CD14-positive monocyte (primary cell): ENCODE measurements at regions not wholly inside any gene's neighbourhood (a gene's known extent, or its start where the extent isn't known, plus 50 kb on each side); places are given as distances from the start of the nearest gene placed in this dataset.

Experiments used
- DNase-seq, 3 donors: peaks; one replicate each; pipeline ENCODE4 v3.0.0-alpha.2; 2011 to 2022
- H2AFZ ChIP-seq: 2 replicates; pipeline ENCODE4 v1.6.0; 2012; ENCODE audit warnings: mild to moderate bottlenecking, low read depth, low read length, inconsistent platforms; ENCODE audit not compliant: insufficient read depth, poor library complexity, severe bottlenecking
- H3K27ac ChIP-seq, 2 donors: 1 replicate in 1 of 2; 2 replicates in 1 of 2; pipeline ENCODE4 v1.5.1; 2012 to 2013; ENCODE audit warnings: low read length in 2 of 2, control low read depth in 1 of 2, inconsistent platforms in 1 of 2, low read depth in 1 of 2, mild to moderate bottlenecking in 1 of 2
- H3K27me3 ChIP-seq, 2 donors: one replicate each; pipeline versions ENCODE4 v1.6.0 to v1.6.1; 2011 to 2013; ENCODE audit warnings: low read length in 2 of 2; ENCODE audit not compliant: control insufficient read depth in 2 of 2, insufficient read depth in 2 of 2
- H3K36me3 ChIP-seq, 2 donors: replicated peaks in 1 of 2; 1 replicate in 1 of 2; 2 replicates in 1 of 2; pipeline versions ENCODE4 v1.5.1 to v1.6.1; 2012 to 2013; ENCODE audit warnings: low read length in 2 of 2, control low read depth in 1 of 2, inconsistent platforms in 1 of 2, mild to moderate bottlenecking in 1 of 2; ENCODE audit not compliant: insufficient read depth in 2 of 2, control insufficient read depth in 1 of 2
- H3K4me1 ChIP-seq, 2 donors: 1 replicate in 1 of 2; 2 replicates in 1 of 2; pipeline versions ENCODE4 v1.5.1 to v1.6.1; 2012 to 2013; ENCODE audit warnings: low read length in 2 of 2, control low read depth in 1 of 2, inconsistent platforms in 1 of 2, mild to moderate bottlenecking in 1 of 2, moderate library complexity in 1 of 2; ENCODE audit not compliant: insufficient read depth in 2 of 2, control insufficient read depth in 1 of 2
- H3K4me2 ChIP-seq: replicated peaks from 2 replicates; pipeline ENCODE3; 2012; ENCODE audit warnings: low read length, moderate library complexity, mild to moderate bottlenecking; ENCODE audit not compliant: poor library complexity, severe bottlenecking; ENCODE audit errors: extremely low read depth
- H3K4me3 ChIP-seq, 3 experiments: fragments of 200-600 bp in 1 of 3; sonication (generic) in 1 of 3; replicated peaks in 1 of 3; 1 replicate in 2 of 3; 2 replicates in 1 of 3; pipeline ENCODE4 v1.5.1; 2011 to 2013; ENCODE audit warnings: low read length in 3 of 3, mild to moderate bottlenecking in 3 of 3, control low read depth in 2 of 3, low read depth in 2 of 3, inconsistent platforms in 1 of 3, moderate library complexity in 1 of 3
- H3K79me2 ChIP-seq: 2 replicates; pipeline ENCODE4 v1.6.0; 2012; ENCODE audit warnings: mild to moderate bottlenecking, control low read depth, inconsistent platforms, low read length, moderate library complexity; ENCODE audit not compliant: insufficient read depth
- H3K9ac ChIP-seq: 2 replicates; pipeline ENCODE4 v1.6.0; 2017; ENCODE audit warnings: low read length, mild to moderate bottlenecking; ENCODE audit not compliant: insufficient read depth, poor library complexity, severe bottlenecking
- H3K9me3 ChIP-seq, 2 donors: replicated peaks in 1 of 2; 1 replicate in 1 of 2; 2 replicates in 1 of 2; pipeline versions ENCODE4 v1.5.1 to v1.6.1; 2012 to 2013; ENCODE audit warnings: low read length in 2 of 2, control low read depth in 1 of 2; ENCODE audit not compliant: control insufficient read depth in 1 of 2, insufficient read depth in 1 of 2
- H4K20me1 ChIP-seq: 2 replicates; pipeline ENCODE4 v1.6.0; 2012; ENCODE audit warnings: mild to moderate bottlenecking, low read length, control low read depth, moderate library complexity; ENCODE audit not compliant: insufficient read depth
- H3K27ac Mint-ChIP-seq, 7 donors: one replicate each; pipeline ENCODE4 v1.8.0; 2020; ENCODE audit warnings: mild to moderate bottlenecking in 7 of 7, mixed read lengths in 7 of 7, moderate library complexity in 6 of 7, inconsistent platforms in 2 of 7
- H3K27me3 Mint-ChIP-seq, 3 donors: one replicate each; pipeline ENCODE4 v1.8.0; 2021 to 2022; ENCODE audit warnings: low read depth in 3 of 3, mild to moderate bottlenecking in 3 of 3, mixed read lengths in 3 of 3, moderate library complexity in 3 of 3, inconsistent platforms in 1 of 3
- H3K36me3 Mint-ChIP-seq, 2 donors: one replicate each; pipeline ENCODE4 v1.8.0; 2020; ENCODE audit warnings: mixed read lengths in 2 of 2, inconsistent platforms in 1 of 2, mild to moderate bottlenecking in 1 of 2
- H3K4me1 Mint-ChIP-seq: one replicate; pipeline ENCODE4 v1.8.0; 2020; ENCODE audit warnings: mild to moderate bottlenecking, mixed read lengths
- H3K4me3 Mint-ChIP-seq, 2 donors: one replicate each; pipeline ENCODE4 v1.8.0; 2020; ENCODE audit warnings: mild to moderate bottlenecking in 2 of 2, mixed read lengths in 2 of 2, moderate library complexity in 1 of 2
- H3K9me3 Mint-ChIP-seq, 7 donors: one replicate each; pipeline ENCODE4 v1.8.0; 2020 to 2022; ENCODE audit warnings: mixed read lengths in 7 of 7, mild to moderate bottlenecking in 6 of 7, moderate library complexity in 6 of 7, inconsistent platforms in 2 of 7
- WGBS: methylation state at CpG from one replicate; pipeline ENCODE4 v1.1.5; 2013; ENCODE audit warnings: missing lambda C conversion rate; ENCODE audit not compliant: insufficient coverage; 5-methylcytosine and 5-hydroxymethylcytosine counted together
- intact Hi-C, 2 donors: fragments of 100-400 bp; cut with micrococcal nuclease; formaldehyde crosslinking; loops; one replicate each; pipeline versions ENCODE4 v1.15.0 to v1.15.1; 2023
- TF ChIP-seq, protein P1 (sequence below): fragments of 200-600 bp; IDR thresholded peaks from one replicate; pipeline ENCODE4 v1.8.0; 2022; ENCODE audit warnings: antibody characterized with exemption, mild to moderate bottlenecking

DNA sequence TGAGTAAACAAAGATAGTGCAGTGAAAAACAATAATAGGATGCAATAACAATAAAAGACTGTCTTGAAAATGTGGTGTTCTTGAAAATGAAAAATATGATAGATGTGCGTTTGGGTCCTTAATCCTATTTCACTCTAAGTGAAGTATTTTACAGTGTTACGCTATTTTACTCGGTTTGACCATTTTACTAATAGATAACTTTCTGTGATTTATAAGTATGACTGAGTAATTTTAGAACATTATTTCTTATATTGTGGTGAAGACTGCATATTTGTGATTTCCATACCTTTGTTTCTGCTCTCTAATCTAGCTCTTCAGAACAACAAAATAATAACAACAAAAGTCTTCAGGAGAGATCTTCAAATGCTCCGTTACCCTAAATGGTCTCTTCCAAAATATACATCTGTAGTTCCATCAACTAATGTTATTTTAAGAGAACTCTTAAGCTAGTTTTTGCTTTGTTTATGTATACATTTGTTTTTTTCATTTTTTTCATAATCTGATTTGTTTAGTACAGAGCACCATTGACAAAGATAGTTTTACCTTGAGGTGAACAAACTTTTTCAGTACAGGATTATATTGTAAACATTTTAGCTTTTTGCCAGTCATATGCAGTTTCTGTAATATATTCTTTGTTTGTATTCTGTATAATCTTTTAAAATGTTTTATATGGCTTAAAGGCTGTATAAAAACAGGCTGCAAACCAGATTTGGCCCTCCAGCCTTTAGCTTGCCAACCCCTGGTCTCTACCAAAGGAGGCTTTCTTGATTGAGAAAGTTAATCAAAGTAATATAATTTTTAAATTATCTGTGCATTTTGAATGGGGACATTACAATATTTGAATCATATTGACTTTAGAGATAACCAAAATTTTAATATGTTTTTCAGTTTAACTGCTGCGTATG lies 1572.7 kb upstream of the PRR20A start:
- Mint-ChIP-seq H3K9me3 (peaks cover 0 to 1% (median 0%) of the 10 kb centered on the region in 7 donors), H3K4me3 (no peak overlapping the region), H3K36me3 (no peaks in the 10 kb centered on the region), H3K4me1 (no peaks in the 10 kb centered on the region), H3K27me3 (no peaks in the 10 kb centered on the region), H3K27ac (no peak overlapping the region)
- Histone ChIP-seq H3K27ac (no peak overlapping the region), H3K4me1 (no peaks in the 10 kb centered on the region), H3K9ac (no peak overlapping the region), H3K4me2 (no peak overlapping the region), H3K36me3 (no peaks in the 10 kb centered on the region), H3K9me3 (no peaks in the 10 kb centered on the region), H3K79me2 (no peaks in the 10 kb centered on the region), H4K20me1 (no peaks in the 10 kb centered on the region), H3K27me3 (no peaks in the 10 kb centered on the region), H2AFZ (no peak overlapping the region), H3K4me3 (no peak overlapping the region)
- no CpG with 5 or more reads among the region's 5 CpGs for WGBS
- DNase-seq: no peak
- TF ChIP-seq, protein P1, sequence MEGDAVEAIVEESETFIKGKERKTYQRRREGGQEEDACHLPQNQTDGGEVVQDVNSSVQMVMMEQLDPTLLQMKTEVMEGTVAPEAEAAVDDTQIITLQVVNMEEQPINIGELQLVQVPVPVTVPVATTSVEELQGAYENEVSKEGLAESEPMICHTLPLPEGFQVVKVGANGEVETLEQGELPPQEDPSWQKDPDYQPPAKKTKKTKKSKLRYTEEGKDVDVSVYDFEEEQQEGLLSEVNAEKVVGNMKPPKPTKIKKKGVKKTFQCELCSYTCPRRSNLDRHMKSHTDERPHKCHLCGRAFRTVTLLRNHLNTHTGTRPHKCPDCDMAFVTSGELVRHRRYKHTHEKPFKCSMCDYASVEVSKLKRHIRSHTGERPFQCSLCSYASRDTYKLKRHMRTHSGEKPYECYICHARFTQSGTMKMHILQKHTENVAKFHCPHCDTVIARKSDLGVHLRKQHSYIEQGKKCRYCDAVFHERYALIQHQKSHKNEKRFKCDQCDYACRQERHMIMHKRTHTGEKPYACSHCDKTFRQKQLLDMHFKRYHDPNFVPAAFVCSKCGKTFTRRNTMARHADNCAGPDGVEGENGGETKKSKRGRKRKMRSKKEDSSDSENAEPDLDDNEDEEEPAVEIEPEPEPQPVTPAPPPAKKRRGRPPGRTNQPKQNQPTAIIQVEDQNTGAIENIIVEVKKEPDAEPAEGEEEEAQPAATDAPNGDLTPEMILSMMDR: no peak
- intact Hi-C loops: no loop called here

DNA sequence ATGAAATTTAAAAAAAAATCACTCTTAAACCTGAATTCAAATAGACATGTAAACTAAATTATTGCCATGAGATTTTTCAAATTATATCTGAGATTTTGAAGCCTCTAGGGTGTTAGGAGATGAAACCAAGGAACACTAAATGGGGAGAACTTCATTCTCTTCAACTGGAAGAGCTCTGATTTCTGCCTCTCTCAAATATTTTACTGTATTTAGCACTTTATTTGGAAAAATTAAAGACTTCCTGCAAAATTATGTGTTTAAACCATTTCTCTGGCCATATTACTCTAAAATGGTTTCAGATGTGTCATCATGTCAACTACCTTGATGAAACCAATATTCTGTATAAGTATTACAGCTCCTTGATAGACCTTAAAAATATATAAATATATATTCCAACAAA lies 1571.6 kb upstream of the PRR20A start:
- no peak overlapping the region for H3K27ac ChIP-seq
- intact Hi-C loops: no loop called here
- Mint-ChIP-seq H3K27ac (no peak overlapping the region), H3K4me1 (no peaks in the 10 kb centered on the region), H3K9me3 (peaks cover 0 to 1% (median 0%) of the 10 kb centered on the region in 7 donors), H3K4me3 (no peak overlapping the region), H3K36me3 (no peaks in the 10 kb centered on the region), H3K27me3 (no peaks in the 10 kb centered on the region)
- H3K4me1 ChIP-seq: no peaks in the 10 kb centered on the region
- H3K9ac ChIP-seq: no peak overlapping the region
- H3K4me3 ChIP-seq: no peak overlapping the region
- H4K20me1 ChIP-seq: no peaks in the 10 kb centered on the region
- no peaks in the 10 kb centered on the region for H3K36me3 ChIP-seq
- H3K9me3 ChIP-seq: no peaks in the 10 kb centered on the region
- H3K4me2 ChIP-seq: no peak overlapping the region
- DNase-seq: no peak
- H2AFZ ChIP-seq: no peak overlapping the region
- no peaks in the 10 kb centered on the region for H3K79me2 ChIP-seq
- H3K27me3 ChIP-seq: no peaks in the 10 kb centered on the region
- TF ChIP-seq, protein P1: no peak
